Hepatocyte (in vitro differentiated cells): ENCODE measurements at regions not wholly inside any gene's neighbourhood (a gene's known extent, or its start where the extent isn't known, plus 50 kb on each side); places are given as distances from the start of the nearest gene placed in this dataset.
A peak's percentile ranks its signal among the peaks of the same experiment; 100 is the strongest.

Source experiments
- DNase-seq: peaks from one replicate; pipeline ENCODE4 v3.0.0-alpha.2; 2016; ENCODE audit warnings: low spot score
- H2AFZ ChIP-seq: fragments of 200-600 bp; sonication (generic); 2 replicates; pipeline ENCODE4 v1.6.0; 2016; ENCODE audit warnings: antibody characterized with exemption, mild to moderate bottlenecking
- H3K27ac ChIP-seq: fragments of 200-600 bp; sonication (generic); 2 replicates; pipeline ENCODE4 v1.5.1; 2016; ENCODE audit warnings: mild to moderate bottlenecking
- H3K27me3 ChIP-seq: fragments of 200-600 bp; sonication (generic); 2 replicates; pipeline ENCODE4 v1.6.1; 2016
- H3K36me3 ChIP-seq: fragments of 200-600 bp; sonication (generic); replicated peaks from 2 replicates; pipeline ENCODE4 v1.5.1; 2016; ENCODE audit warnings: low read depth; ENCODE audit not compliant: insufficient read depth
- H3K4me1 ChIP-seq: fragments of 200-600 bp; sonication (generic); 2 replicates; pipeline ENCODE4 v1.5.1; 2016; ENCODE audit warnings: mild to moderate bottlenecking, moderate library complexity; ENCODE audit not compliant: insufficient read depth
- H3K4me2 ChIP-seq: fragments of 200-600 bp; sonication (generic); 2 replicates; pipeline ENCODE4 v1.6.0; 2016
- H3K4me3 ChIP-seq: fragments of 200-600 bp; sonication (generic); 2 replicates; pipeline ENCODE4 v1.5.1; 2016; ENCODE audit warnings: mild to moderate bottlenecking
- H3K79me2 ChIP-seq: fragments of 200-600 bp; sonication (generic); 2 replicates; pipeline ENCODE4 v1.6.0; 2017; ENCODE audit warnings: mild to moderate bottlenecking
- H3K9me2 ChIP-seq: fragments of 200-600 bp; sonication (generic); replicated peaks from 2 replicates; pipeline ENCODE4 v1.6.0; 2017; ENCODE audit warnings: mild to moderate bottlenecking; ENCODE audit not compliant: insufficient read depth
- H3K9me3 ChIP-seq: fragments of 200-600 bp; sonication (generic); 2 replicates; pipeline ENCODE4 v1.5.1; 2016; ENCODE audit warnings: low read depth, mild to moderate bottlenecking
- H4K20me1 ChIP-seq: fragments of 200-600 bp; sonication (generic); 2 replicates; pipeline ENCODE4 v1.6.0; 2016; ENCODE audit warnings: mild to moderate bottlenecking; ENCODE audit not compliant: insufficient read depth, poor library complexity, severe bottlenecking
- CTCF ChIP-seq: fragments of 200-600 bp; sonication (generic); IDR thresholded peaks from 2 replicates; pipeline ENCODE4 v1.5.1; 2016; ENCODE audit warnings: antibody characterized with exemption, mild to moderate bottlenecking; ENCODE audit not compliant: poor library complexity
- EZH2 ChIP-seq: fragments of 200-600 bp; sonication (generic); IDR thresholded peaks from 2 replicates; pipeline ENCODE4 v1.6.1; 2016; ENCODE audit warnings: antibody characterized with exemption, mild to moderate bottlenecking, borderline replicate concordance
- EZH2phosphoT487 ChIP-seq: fragments of 200-600 bp; sonication (generic); IDR thresholded peaks from one replicate; pipeline ENCODE4 v1.6.1; 2018; ENCODE audit warnings: antibody characterized with exemption, mild to moderate bottlenecking, low read depth, moderate library complexity; ENCODE audit not compliant: unreplicated experiment, severe bottlenecking
- WGBS: methylation state at CpG from one replicate; pipeline ENCODE4 v1.1.6; 2016; ENCODE audit warnings: low lambda C conversion rate; ENCODE audit errors: missing lambda C conversion rate; 5-methylcytosine and 5-hydroxymethylcytosine counted together

GRCh38 chr6:54698974-54699373 lies 147.6 kb upstream of the FAM83B start:
- no peaks in the 10 kb centered on the region for H3K9me2 ChIP-seq
- H3K4me3 ChIP-seq, result no peak overlapping the region
- no peak overlapping the region for H3K4me2 ChIP-seq
- H3K27me3 ChIP-seq, result no peaks in the 10 kb centered on the region
- peak; percentile 10 for DNase-seq
- peak overlapping the region; percentile 46 for H3K27ac ChIP-seq
- no peaks in the 10 kb centered on the region for H3K9me3 ChIP-seq
- TF ChIP-seq EZH2phosphoT487, result no peak
- TF ChIP-seq EZH2, result no peak
- no peak for TF ChIP-seq CTCF
- H3K79me2 ChIP-seq, result no peaks in the 10 kb centered on the region
- no peaks in the 10 kb centered on the region for H3K4me1 ChIP-seq
- no peaks in the 10 kb centered on the region for H3K36me3 ChIP-seq
- 52% methylated on average over 3 of the region's 3 CpGs for WGBS
- no peak overlapping the region for H2AFZ ChIP-seq
- no peaks in the 10 kb centered on the region for H4K20me1 ChIP-seq

- Histone ChIP-seq H3K36me3 (no peaks in the 10 kb centered on the region), H3K27ac (no peak overlapping the region), H3K4me1 (no peaks in the 10 kb centered on the region), H4K20me1 (no peaks in the 10 kb centered on the region), H3K27me3 (no peaks in the 10 kb centered on the region), H3K4me2 (no peak overlapping the region), H3K4me3 (no peak overlapping the region), H3K79me2 (no peaks in the 10 kb centered on the region), H3K9me2 (no peaks in the 10 kb centered on the region), H2AFZ (no peak overlapping the region), H3K9me3 (no peaks in the 10 kb centered on the region)
- 75% methylated on average over 2 of the region's 2 CpGs for WGBS
- TF ChIP-seq CTCF, result no peak
- TF ChIP-seq EZH2, result no peak
- no peak for TF ChIP-seq EZH2phosphoT487
- DNase-seq, result no peak
Measured at GRCh38 chr6:54700158-54700557, 146.4 kb upstream of the FAM83B start.

- no peaks in the 10 kb centered on the region for H3K79me2 ChIP-seq
- no peaks in the 10 kb centered on the region for H3K36me3 ChIP-seq
- H3K27me3 ChIP-seq, result no peaks in the 10 kb centered on the region
- no peak overlapping the region for H2AFZ ChIP-seq
- no peaks in the 10 kb centered on the region for H3K9me2 ChIP-seq
- peaks cover 7% of the 10 kb centered on the region for H3K4me1 ChIP-seq
- H3K4me3 ChIP-seq, result no peak overlapping the region
- H4K20me1 ChIP-seq, result no peaks in the 10 kb centered on the region
- 85% methylated on average over 3 of the region's 3 CpGs for WGBS
- H3K4me2 ChIP-seq, result no peak overlapping the region
- no peak for DNase-seq
- no peak for TF ChIP-seq CTCF
- TF ChIP-seq EZH2, result no peak
- no peak for TF ChIP-seq EZH2phosphoT487
- H3K27ac ChIP-seq, result no peak overlapping the region
- no peaks in the 10 kb centered on the region for H3K9me3 ChIP-seq
Measured at GRCh38 chr6:54702772-54703171, 143.8 kb upstream of the FAM83B start.

- 66% methylated on average over 3 of the region's 3 CpGs for WGBS
- Histone ChIP-seq H3K36me3 (no peaks in the 10 kb centered on the region), H3K4me3 (no peak overlapping the region), H3K4me1 (peaks cover 7% of the 10 kb centered on the region), H3K79me2 (no peaks in the 10 kb centered on the region), H3K9me3 (no peaks in the 10 kb centered on the region), H4K20me1 (no peaks in the 10 kb centered on the region), H3K9me2 (no peaks in the 10 kb centered on the region), H3K27me3 (no peaks in the 10 kb centered on the region), H2AFZ (no peak overlapping the region), H3K4me2 (no peak overlapping the region), H3K27ac (no peak overlapping the region)
- TF ChIP-seq EZH2, result no peak
- TF ChIP-seq EZH2phosphoT487, result no peak
- TF ChIP-seq CTCF, result no peak
- DNase-seq, result no peak
Measured at GRCh38 chr6:54706391-54706790, 140.2 kb upstream of the FAM83B start.
